ENCODE measurements at regions not wholly inside any gene's neighbourhood (a gene's known extent, or its start where the extent isn't known, plus 50 kb on each side); places are given as distances from the start of the nearest gene placed in this dataset.
"Not testable (repeated sequence)": the region's sequence is repeated elsewhere in the genome, so short reads cannot be mapped to it uniquely, and the experiment has no call there.

DNA sequence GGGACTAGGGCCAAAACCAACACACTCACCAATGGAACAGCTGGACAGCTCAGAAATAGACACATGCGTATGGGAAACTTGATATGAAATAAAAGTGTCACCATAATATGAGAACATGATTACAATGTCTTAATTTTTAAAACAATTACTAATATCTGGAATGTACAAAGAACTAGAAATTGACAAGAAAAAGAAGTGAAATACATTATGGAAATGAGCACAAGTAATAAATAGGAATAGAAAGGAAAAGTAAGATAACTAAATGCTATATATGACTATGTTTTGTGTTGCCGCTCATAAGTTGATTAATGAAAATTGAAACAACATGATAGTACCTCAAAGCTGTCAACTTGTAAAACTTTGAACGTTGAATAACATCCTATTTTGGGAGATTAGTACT is 801.1 kb downstream of the SLITRK5 start:
- Histone ChIP-seq H3K27ac (no peak overlapping the region), H3K4me3 (no peak overlapping the region), H3K4me1 (no peaks in the 10 kb centered on the region), H3K27me3 (no peaks in the 10 kb centered on the region), H3K36me3 (no peaks in the 10 kb centered on the region), H3K9me3 (no peaks in the 10 kb centered on the region)
- DNase-seq (no peak), ATAC-seq (no peak)
- no peak for TF ChIP-seq POLR2A (IDR thresholded peaks at IDR 0.05)
- no peak for TF ChIP-seq CTCF (IDR thresholded peaks at IDR 0.05)
- 62% methylated on average over 3 of the region's 3 CpGs for WGBS (ENCODE audit: insufficient coverage, low coverage, low lambda C conversion rate, missing lambda C conversion rate)
- intact Hi-C loops (cut with DNase I): no loop called here

- ATAC-seq: no peak
- Histone ChIP-seq H3K27me3 (no peaks in the 10 kb centered on the region), H3K4me1 (no peaks in the 10 kb centered on the region), H3K4me3 (no peak overlapping the region), H3K9me3 (peaks cover 0 to 8% (median 0%) of the 10 kb centered on the region in 4 donors), H3K27ac (no peak overlapping the region), H3K36me3 (no peaks in the 10 kb centered on the region)
- intact Hi-C loops (cut with DNase I): no loop called here
- no peak for DNase-seq
- WGBS (ENCODE audit: insufficient coverage, low coverage, low lambda C conversion rate, missing lambda C conversion rate): 42% methylated on average over 1 of the region's 1 CpG
- no peak for TF ChIP-seq CTCF (IDR thresholded peaks at IDR 0.05)
- no peak for TF ChIP-seq POLR2A (IDR thresholded peaks at IDR 0.05)
These were observed 812.0 kb downstream of the SLITRK5 start for GRCh38 chr13:88483202-88483601.

DNA sequence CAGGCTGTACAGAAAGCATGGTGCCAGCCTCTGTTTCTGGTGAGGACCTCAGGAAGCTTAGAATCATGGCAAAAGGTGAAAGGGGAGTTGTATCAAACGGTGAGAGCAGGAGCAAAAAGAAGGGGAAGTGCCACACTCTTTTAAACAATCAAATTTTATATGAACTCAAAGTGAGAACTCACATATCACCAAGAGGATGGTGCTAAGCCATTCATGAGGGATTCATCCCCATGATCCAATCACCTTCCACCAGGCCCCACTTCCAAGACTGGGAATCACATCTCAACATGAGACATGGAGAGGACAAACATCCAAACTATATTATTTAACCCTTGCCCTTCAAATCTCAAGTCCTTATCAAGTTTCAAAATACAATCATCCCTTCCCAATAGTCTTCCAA is 836.7 kb downstream of the SLITRK5 start:
- DNase-seq: no peak
- H3K27me3 ChIP-seq: no peaks in the 10 kb centered on the region
- H3K36me3 ChIP-seq: no peaks in the 10 kb centered on the region
- no peak for ATAC-seq
- TF ChIP-seq POLR2A (IDR thresholded peaks at IDR 0.05): no peak
- TF ChIP-seq CTCF (IDR thresholded peaks at IDR 0.05): no peak
- H3K4me3 ChIP-seq: no peak overlapping the region
- H3K9me3 ChIP-seq: peaks cover 0 to 2% (median 0%) of the 10 kb centered on the region in 4 donors
- H3K4me1 ChIP-seq: no peaks in the 10 kb centered on the region
- intact Hi-C loops (cut with DNase I): no loop called here
- WGBS (ENCODE audit: insufficient coverage, low coverage, low lambda C conversion rate, missing lambda C conversion rate): 0% methylated on average over 1 of the region's 1 CpG
- H3K27ac ChIP-seq: no peak overlapping the region

DNA sequence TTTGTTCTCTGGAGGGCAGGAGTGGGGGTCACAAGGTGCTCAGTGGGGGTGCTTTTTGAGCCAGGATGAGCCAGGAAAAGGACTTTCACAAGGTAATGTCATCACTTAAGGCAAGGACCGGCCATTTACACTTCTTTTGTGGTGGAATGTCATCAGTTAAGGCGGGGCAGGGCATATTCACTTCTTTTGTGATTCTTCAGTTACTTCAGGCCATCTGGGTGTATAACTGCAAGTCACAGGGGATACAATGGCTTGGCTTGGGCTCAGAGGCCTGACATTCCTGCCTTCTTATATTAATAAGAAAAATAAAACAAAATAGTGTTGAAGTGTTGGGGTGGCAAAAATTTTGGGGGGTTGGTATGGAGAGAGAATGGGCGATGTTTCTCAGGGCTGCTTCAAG is 841.8 kb downstream of the SLITRK5 start:
- H3K27me3 ChIP-seq; H3K4me3 ChIP-seq; H3K9me3 ChIP-seq; ATAC-seq; H3K36me3 ChIP-seq; H3K4me1 ChIP-seq; DNase-seq; H3K27ac ChIP-seq; intact Hi-C loops (cut with DNase I): not testable (repeated sequence)
- WGBS (ENCODE audit: insufficient coverage, low coverage, low lambda C conversion rate, missing lambda C conversion rate): 100% methylated on average over 1 of the region's 3 CpGs

DNA sequence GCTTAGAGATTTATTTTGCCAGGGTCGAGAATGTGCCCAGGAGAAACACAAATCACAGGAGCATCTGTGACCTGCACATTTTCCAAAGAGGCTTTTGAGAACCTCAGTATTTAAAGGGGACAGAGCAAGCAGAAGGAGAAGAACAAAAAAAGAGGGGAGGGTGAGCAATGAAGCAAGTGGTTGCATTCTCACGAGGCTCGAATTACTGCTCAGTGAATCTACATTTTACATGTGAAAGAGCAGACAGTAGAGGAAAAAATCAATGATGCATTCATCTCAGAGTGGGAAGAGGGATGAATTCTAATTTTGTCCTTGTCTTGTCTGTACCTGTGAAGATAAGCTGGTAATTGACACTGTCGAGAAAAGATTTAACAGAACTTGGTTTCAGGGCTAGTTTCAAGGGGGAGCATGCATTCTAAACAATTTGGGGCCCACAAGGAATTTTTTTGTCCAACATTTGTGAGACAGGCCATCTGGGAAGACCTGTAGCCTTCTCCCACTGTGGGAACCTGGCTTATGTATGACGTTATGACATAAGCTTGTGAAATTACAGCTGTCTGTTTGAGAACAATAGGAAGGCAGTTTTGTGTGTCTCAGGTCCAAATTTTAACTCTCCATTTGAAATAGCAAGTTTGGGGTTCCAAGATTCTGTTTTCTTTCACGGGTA is 855.1 kb downstream of the SLITRK5 start:
- no peak for DNase-seq
- H3K36me3 ChIP-seq: no peaks in the 10 kb centered on the region
- no peak for TF ChIP-seq POLR2A (IDR thresholded peaks at IDR 0.05)
- TF ChIP-seq CTCF (IDR thresholded peaks at IDR 0.05): no peak
- no peak for ATAC-seq
- 41% methylated on average over 5 of the region's 6 CpGs for WGBS (ENCODE audit: insufficient coverage, low coverage, low lambda C conversion rate, missing lambda C conversion rate)
- no peaks in the 10 kb centered on the region for H3K27me3 ChIP-seq
- intact Hi-C loops (cut with DNase I): no loop called here
- no peak overlapping the region for H3K4me3 ChIP-seq
- no peaks in the 10 kb centered on the region for H3K9me3 ChIP-seq
- no peaks in the 10 kb centered on the region for H3K4me1 ChIP-seq
- no peak overlapping the region for H3K27ac ChIP-seq
